ENCODE measurements at regions not wholly inside any gene's neighbourhood (a gene's known extent, or its start where the extent isn't known, plus 50 kb on each side); places are given as distances from the start of the nearest gene placed in this dataset.
"Not testable (repeated sequence)": the region's sequence is repeated elsewhere in the genome, so short reads cannot be mapped to it uniquely, and the experiment has no call there.

- no peak for DNase-seq
These were observed 264.9 kb downstream of the ZWINT start for GRCh38 chr10:56096226-56096517.

- DNase-seq: no peak
These were observed 265.4 kb downstream of the ZWINT start for GRCh38 chr10:56095506-56096225.

DNA sequence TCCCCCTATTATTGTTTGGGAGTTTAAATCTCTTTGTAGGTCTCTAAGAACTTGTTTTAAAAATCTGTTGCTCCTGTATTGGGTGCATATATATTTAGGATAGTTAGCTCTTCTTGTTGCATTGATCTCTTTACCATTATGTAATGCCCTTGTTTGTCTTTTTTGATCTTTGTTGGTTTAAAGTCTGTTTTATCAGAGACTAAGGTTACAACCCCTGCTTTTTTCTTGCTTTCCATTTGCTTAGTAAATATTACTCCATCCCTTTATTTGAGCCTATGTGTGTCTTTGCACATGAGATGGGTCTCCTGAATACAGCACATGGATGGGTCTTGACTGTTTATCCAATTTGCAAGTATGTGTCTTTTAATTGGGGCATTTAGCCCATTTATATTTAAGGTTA lies 267.4 kb downstream of the ZWINT start:
- not testable (repeated sequence) for DNase-seq

- DNase-seq: no peak
These were observed 269.2 kb downstream of the ZWINT start for GRCh38 chr10:56091872-56092271.

- DNase-seq: no peak
These were observed 270.0 kb downstream of the ZWINT start for GRCh38 chr10:56090914-56091540.

DNA sequence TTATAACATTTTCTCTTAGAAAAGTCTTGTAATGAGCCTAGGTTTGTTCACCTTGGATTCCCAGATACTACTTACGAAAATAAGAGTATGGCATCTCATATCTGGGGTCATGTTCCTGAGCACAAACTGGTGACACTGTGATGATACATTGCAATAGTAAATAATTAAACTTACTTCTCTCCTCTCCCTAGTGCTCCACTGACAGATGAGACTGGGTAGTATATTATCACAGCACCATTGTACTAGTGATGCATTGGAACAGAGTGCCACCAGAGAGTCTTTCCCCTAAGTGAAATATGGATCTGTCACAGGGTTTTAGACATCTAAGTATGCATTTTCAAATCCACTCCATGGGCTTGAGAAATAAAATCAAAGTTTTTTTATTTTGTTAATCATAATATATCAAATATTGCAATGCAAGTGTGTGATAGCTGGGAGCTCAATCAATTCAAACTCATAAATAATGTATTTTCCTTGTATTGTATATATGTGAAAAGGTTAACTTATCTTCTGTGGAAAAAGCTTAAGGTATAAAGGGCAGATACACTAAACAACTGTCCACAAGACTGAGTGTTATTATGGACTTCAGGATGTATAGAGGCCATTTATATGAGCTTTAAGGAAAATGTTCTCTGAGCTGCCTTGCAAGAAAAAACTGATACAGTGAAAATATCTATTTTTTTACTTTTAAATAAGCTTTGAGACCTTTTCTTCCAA lies 275.5 kb downstream of the ZWINT start:
- DNase-seq: no peak

GRCh38 chr10:56082169-56082568 lies 278.9 kb downstream of the ZWINT start:
- no peak for DNase-seq

GRCh38 chr10:56068473-56069263 lies 292.4 kb downstream of the ZWINT start:
- DNase-seq: no peak

DNA sequence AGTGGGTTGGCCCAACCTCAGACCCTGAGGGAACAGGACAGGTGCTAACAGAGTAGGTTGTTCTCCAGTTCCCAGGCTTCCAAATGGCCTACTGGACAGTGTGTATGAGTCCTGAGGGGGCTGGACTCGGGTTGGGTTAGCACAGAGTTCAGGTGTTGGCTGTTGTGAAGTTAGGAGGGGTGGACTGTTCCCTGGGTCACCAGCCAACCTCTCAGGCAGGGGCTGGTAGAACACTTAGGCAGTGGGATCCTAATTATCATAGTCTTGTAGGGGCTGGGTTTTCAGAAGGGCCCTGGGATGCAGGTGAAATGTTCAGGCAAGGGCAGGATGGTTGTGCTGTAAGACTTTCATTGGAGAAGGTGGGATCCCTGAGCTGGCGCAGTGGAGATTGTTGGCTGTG lies 293.0 kb downstream of the ZWINT start:
- no peak for DNase-seq

DNA sequence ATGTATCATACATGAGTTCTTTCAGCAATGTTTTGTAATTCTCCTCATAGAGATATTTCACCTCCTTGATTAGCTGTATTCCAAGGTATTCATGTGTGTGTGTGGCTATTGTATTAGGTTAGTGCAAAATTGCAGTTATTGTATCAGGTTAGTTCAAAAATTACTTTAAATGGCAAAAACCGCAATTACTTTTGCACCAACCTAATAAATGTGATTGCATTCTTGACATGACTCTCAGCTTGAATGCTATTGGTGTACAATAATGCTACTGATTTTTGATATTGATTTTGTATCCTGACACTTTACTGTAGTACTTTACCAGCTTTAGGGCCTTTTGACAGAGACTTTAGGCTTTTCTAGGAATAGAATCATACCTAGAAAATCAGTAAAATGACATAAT lies 297.4 kb downstream of the ZWINT start:
- no peak for DNase-seq

DNA sequence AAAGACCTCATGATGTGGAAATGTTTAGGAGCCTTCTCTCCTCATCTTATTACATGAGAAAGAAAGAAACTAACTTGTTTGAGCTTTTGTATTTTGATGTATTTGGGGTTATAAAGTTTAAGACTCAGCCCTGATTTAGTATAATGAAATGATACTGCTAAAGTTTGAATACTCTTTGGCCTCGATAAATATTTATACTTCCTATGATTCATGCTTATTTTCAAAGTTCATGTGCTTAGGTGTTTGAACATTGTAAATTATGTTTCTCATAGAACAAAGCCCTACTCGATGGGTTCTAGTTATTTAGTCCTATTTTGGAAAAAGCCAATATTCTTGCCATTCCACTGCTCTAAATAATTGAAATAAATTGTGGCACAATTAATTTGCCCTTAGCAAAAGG lies 303.2 kb downstream of the ZWINT start:
- no peak for DNase-seq

DNA sequence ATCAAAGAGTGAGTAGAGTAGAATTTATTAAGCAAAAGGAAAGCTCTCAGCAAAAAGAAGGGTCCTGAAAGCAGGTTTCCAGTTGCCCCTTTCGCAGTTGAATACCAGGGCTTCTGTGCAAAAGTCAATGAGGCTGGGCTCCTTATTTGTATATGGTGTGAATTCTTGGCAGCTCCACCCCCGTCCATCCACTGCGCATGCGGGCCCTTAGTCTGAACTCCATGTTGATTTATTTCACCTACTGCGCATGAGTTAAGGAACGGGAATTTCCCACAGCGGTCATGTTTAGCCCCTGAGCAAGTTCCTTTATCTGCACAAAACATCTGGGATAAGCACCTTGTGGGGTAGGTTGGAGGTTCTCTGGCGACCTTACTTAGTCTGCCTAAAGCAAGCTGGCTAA lies 325.6 kb downstream of the ZWINT start:
- no peak for DNase-seq

GRCh38 chr10:56028298-56029132 lies 332.5 kb downstream of the ZWINT start:
- no peak for DNase-seq

DNA sequence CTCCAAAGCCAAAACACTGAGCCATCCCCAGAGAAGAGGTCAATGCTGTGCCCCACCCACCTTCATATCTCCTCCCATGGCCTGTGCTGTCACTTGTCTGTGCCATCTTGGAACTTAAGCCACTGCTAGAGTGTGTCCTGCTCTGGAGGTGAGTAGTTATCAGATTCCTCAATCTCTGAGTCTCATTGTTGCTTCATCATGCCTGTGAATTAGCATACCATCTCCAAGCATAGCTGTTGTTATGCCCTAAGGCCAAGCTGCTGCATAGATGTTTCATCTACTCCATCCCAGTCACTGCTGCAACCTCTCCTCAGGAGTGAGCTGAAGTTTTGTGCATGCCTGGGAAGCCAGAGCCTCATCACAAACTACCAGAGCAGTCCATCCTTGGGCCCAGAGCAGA lies 349.0 kb downstream of the ZWINT start:
- no peak for DNase-seq

- no peak for DNase-seq
These were observed 357.5 kb downstream of the ZWINT start for GRCh38 chr10:56003555-56003954.

DNA sequence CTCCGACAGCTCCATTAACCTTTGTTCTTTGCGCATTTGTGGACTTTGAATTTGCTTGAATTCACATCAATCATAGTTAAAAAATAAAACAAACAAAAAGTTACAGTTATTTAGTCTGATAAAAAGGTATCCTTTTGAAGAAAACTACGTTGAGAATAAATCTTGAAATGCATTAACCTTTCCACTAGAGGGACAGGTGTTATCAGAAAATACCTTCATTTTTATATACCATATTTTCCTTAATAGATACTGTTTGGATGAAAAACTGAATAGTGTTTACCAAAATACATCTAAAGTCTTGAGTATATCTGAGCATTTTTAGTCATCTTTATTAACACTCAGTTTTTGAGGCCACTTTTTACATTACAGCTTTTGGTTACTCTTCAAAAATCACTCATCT lies 371.9 kb downstream of the ZWINT start:
- no peak for DNase-seq

DNA sequence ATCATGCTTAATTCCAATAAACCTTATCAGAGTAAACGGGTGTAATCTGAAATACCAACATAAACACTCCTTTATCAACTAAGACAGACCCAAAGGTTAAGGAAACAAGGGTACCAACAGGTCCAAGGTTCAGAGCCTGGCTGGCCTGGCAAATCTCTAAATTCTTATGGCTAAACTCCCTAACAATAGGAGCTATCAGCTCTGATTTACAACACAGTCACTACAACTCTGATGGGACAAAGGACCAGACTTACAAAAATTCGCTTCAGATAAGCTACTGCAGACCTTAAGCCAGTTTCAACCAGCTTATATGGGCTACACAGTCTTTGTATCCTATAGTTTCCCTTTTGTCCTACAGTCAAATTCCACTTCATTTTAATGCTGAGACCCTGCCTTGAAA lies 381.9 kb downstream of the ZWINT start:
- no peak for DNase-seq

GRCh38 chr10:55966101-55966500 lies 395.0 kb downstream of the ZWINT start:
- no peak for DNase-seq

- DNase-seq: no peak
These were observed 417.7 kb downstream of the ZWINT start for GRCh38 chr10:55943403-55943802.

GRCh38 chr10:55929291-55929690 lies 431.8 kb downstream of the ZWINT start:
- DNase-seq: no peak

- not testable (repeated sequence) for DNase-seq
These were observed 461.4 kb downstream of the ZWINT start for GRCh38 chr10:55899472-55900147.

DNA sequence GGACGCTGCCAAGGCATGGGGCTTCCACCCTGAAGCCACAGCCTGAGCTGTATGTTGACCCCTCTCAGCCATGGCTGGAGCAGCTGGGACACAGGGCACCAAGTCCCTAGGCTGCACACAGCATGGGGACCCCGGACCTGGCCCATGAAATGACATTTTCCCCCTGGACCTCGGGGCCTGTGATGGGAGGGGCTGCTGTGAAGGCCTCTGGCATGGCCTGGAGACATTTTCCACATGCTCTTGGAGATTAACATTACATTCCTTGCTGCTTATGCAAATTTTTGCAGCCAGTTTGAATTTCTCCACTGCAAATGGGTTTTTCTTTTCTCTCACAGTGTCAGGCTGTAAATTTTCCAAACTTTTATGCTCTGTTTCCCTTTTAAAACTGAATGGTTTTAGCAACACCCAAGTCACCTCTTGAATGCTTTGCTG lies 463.6 kb downstream of the ZWINT start:
- no peak for DNase-seq
